Body of pancreas (tissue), 4 donors: ENCODE measurements at regions not wholly inside any gene's neighbourhood (a gene's known extent, or its start where the extent isn't known, plus 50 kb on each side); places are given as distances from the start of the nearest gene placed in this dataset.
"Not testable (repeated sequence)": the region's sequence is repeated elsewhere in the genome, so short reads cannot be mapped to it uniquely, and the experiment has no call there.

Experiments
- POLR2A ChIP-seq, 3 donors: fragments of 450-650 bp; IDR thresholded peaks; one replicate each; pipeline ENCODE4 v1.6.1; 2016; ENCODE audit warnings: antibody characterized with exemption in 3 of 3, mild to moderate bottlenecking in 2 of 3
- TF ChIP-seq, protein P1 (sequence below), 7 experiments: fragments of 450-650 bp in 4 of 7; fragments of 200-600 bp in 3 of 7; sonication (generic) in 3 of 7; IDR thresholded peaks; one replicate each; pipeline ENCODE4 v1.5.1; 2016 to 2019; ENCODE audit warnings: antibody characterized with exemption in 7 of 7

DNA sequence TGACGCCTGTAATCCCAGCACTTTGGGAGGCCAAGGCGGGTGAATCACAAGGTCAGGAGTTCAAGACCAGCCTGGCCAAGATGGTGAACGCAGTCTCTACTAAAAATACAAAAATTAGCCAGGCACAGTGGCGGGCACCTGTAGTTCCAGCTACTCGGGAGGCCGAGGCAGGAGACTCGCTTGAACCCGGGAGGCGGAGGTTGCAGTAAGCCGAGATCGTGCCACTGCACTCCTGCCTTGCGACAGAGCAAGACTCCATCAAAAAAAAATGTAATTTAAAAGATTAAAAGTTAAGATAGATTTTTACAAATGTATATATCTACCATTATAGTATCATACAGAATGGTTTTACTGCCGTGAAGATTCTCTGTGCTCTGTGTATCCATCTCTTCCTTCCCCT lies 1464.1 kb downstream of the FOXD4L5 start:
- TF ChIP-seq, protein P1, sequence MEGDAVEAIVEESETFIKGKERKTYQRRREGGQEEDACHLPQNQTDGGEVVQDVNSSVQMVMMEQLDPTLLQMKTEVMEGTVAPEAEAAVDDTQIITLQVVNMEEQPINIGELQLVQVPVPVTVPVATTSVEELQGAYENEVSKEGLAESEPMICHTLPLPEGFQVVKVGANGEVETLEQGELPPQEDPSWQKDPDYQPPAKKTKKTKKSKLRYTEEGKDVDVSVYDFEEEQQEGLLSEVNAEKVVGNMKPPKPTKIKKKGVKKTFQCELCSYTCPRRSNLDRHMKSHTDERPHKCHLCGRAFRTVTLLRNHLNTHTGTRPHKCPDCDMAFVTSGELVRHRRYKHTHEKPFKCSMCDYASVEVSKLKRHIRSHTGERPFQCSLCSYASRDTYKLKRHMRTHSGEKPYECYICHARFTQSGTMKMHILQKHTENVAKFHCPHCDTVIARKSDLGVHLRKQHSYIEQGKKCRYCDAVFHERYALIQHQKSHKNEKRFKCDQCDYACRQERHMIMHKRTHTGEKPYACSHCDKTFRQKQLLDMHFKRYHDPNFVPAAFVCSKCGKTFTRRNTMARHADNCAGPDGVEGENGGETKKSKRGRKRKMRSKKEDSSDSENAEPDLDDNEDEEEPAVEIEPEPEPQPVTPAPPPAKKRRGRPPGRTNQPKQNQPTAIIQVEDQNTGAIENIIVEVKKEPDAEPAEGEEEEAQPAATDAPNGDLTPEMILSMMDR (IDR thresholded peaks at IDR 0.05): not testable (repeated sequence)
- TF ChIP-seq POLR2A (IDR thresholded peaks at IDR 0.05): not testable (repeated sequence)
